Lower lobe of right lung (tissue), 2 donors: ENCODE measurements at regions not wholly inside any gene's neighbourhood (a gene's known extent, or its start where the extent isn't known, plus 50 kb on each side); places are given as distances from the start of the nearest gene placed in this dataset.

Experiments used
- ATAC-seq, 2 donors: fragments of 200-7000 bp; cut with Tn5 transposase; one replicate each; pipeline ENCODE4 v1.9.1; 2020 to 2022; ENCODE audit warnings: mild to moderate bottlenecking in 2 of 2, moderate library complexity in 2 of 2
- DNase-seq: peaks from one replicate; pipeline ENCODE4 v3.0.0-alpha.2; 2020
- H3K27ac ChIP-seq: fragments of 200-600 bp; one replicate; pipeline ENCODE4 v1.8.0; 2022
- H3K27me3 ChIP-seq: fragments of 200-600 bp; one replicate; pipeline ENCODE4 v1.8.0; 2022; ENCODE audit warnings: low read depth
- H3K36me3 ChIP-seq: fragments of 200-600 bp; one replicate; pipeline ENCODE4 v1.8.0; 2022; ENCODE audit warnings: mild to moderate bottlenecking
- H3K4me1 ChIP-seq: fragments of 200-600 bp; one replicate; pipeline ENCODE4 v1.8.0; 2022
- H3K4me3 ChIP-seq: fragments of 200-600 bp; one replicate; pipeline ENCODE4 v1.8.0; 2022; ENCODE audit warnings: mild to moderate bottlenecking
- H3K9me3 ChIP-seq: fragments of 200-600 bp; one replicate; pipeline ENCODE4 v1.8.0; 2022
- intact Hi-C: fragments of 100-400 bp; cut with DNase I; formaldehyde crosslinking; loops from one replicate; pipeline ENCODE4 v1.11.0; 2022
- TF ChIP-seq, protein P1 (sequence below): fragments of 200-600 bp; IDR thresholded peaks from one replicate; pipeline ENCODE4 v1.8.0; 2022; ENCODE audit warnings: antibody characterized with exemption, mild to moderate bottlenecking
- donor health status: DM: no; HTN: yes; CAD: no; lungs with severe emphysema.

DNA sequence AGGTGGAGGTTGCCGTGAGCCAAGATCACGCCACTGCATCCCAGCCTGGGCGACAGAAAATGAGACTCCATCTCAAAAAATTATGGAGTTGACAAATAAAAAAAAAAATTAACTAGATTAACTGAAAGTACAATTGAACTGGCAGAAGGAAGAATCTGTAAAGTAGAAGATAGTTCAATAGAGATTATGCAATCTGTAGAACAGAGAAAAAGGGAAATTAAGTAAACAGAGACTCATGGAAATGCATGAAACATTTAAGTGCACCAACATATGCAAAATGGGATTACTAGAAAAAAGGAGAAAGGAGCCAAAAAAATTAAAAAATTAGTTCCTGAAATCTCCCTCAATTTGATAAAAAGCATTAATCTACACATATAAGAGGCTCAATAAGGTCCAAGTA, 188.8 kb upstream of the KHDRBS2 start:
- no peak overlapping the region for H3K27ac ChIP-seq
- H3K36me3 ChIP-seq, result no peaks in the 10 kb centered on the region
- DNase-seq, result no peak
- TF ChIP-seq, protein P1, sequence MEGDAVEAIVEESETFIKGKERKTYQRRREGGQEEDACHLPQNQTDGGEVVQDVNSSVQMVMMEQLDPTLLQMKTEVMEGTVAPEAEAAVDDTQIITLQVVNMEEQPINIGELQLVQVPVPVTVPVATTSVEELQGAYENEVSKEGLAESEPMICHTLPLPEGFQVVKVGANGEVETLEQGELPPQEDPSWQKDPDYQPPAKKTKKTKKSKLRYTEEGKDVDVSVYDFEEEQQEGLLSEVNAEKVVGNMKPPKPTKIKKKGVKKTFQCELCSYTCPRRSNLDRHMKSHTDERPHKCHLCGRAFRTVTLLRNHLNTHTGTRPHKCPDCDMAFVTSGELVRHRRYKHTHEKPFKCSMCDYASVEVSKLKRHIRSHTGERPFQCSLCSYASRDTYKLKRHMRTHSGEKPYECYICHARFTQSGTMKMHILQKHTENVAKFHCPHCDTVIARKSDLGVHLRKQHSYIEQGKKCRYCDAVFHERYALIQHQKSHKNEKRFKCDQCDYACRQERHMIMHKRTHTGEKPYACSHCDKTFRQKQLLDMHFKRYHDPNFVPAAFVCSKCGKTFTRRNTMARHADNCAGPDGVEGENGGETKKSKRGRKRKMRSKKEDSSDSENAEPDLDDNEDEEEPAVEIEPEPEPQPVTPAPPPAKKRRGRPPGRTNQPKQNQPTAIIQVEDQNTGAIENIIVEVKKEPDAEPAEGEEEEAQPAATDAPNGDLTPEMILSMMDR, result no peak
- H3K9me3 ChIP-seq, result no peaks in the 10 kb centered on the region
- H3K27me3 ChIP-seq, result no peaks in the 10 kb centered on the region
- no peak overlapping the region for H3K4me3 ChIP-seq
- H3K4me1 ChIP-seq, result no peaks in the 10 kb centered on the region
- intact Hi-C loops, result no loop called here
- no peak for ATAC-seq

- no peaks in the 10 kb centered on the region for H3K27me3 ChIP-seq
- no peak for ATAC-seq
- intact Hi-C loops, result no loop called here
- no peaks in the 10 kb centered on the region for H3K9me3 ChIP-seq
- no peaks in the 10 kb centered on the region for H3K4me1 ChIP-seq
- DNase-seq, result no peak
- H3K36me3 ChIP-seq, result no peaks in the 10 kb centered on the region
- H3K4me3 ChIP-seq, result no peak overlapping the region
- TF ChIP-seq, protein P1, result no peak
- no peak overlapping the region for H3K27ac ChIP-seq
These were observed 180.6 kb upstream of the KHDRBS2 start for GRCh38 chr6:62466607-62467006.

DNA sequence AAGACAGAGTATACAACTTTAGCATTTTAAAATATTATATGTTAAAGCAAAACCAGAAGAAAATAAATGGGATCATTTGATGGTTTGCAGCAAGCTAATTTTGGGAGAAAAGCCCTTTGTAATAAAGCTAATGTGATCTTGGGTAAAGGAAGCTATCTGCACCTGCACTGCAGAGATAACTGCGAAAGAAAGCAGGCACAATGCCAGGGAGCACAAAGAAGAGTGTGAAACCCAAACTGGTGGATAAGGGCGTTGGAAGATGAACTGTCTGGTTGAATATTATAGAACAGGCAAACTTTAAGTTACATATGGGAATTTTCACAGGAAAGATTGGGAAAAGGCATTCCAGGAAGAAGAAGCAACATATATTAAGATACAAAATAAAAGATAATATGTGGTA, 179.2 kb upstream of the KHDRBS2 start:
- Histone ChIP-seq H3K9me3 (no peaks in the 10 kb centered on the region), H3K4me3 (no peak overlapping the region), H3K4me1 (no peaks in the 10 kb centered on the region), H3K27ac (no peak overlapping the region), H3K27me3 (no peaks in the 10 kb centered on the region), H3K36me3 (no peaks in the 10 kb centered on the region)
- TF ChIP-seq, protein P1, result no peak
- no peak for ATAC-seq
- DNase-seq, result no peak
- intact Hi-C loops, result no loop called here

DNA sequence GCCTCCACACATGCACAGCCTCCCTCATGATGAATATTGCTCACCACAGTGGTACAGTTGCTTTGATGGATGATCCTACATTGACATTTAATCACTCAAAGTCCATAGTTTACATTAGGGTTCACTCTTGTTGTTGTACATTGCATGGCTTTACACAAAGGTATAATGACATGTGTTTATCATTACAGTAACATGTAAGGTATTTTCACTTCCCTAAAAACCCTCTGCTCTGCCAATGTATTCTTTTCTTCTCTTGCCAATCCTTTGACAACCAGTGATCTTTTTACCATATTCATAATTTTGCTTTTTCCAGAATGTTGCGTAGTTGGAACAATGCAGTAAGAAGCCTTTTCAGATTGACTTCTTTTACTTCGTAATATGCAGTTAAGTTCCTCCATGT, 166.6 kb upstream of the KHDRBS2 start:
- no peaks in the 10 kb centered on the region for H3K27me3 ChIP-seq
- no peaks in the 10 kb centered on the region for H3K36me3 ChIP-seq
- DNase-seq, result no peak
- H3K9me3 ChIP-seq, result no peaks in the 10 kb centered on the region
- intact Hi-C loops, result no loop called here
- no peak overlapping the region for H3K4me3 ChIP-seq
- no peak overlapping the region for H3K27ac ChIP-seq
- TF ChIP-seq, protein P1, result no peak
- no peak for ATAC-seq
- H3K4me1 ChIP-seq, result no peaks in the 10 kb centered on the region

- TF ChIP-seq, protein P1, result no peak
These were observed 160.8 kb upstream of the KHDRBS2 start for GRCh38 chr6:62446647-62447316.

More at GRCh38 chr6:62446647-62447316, 160.8 kb upstream of the KHDRBS2 start:
- Histone ChIP-seq H3K4me1 (no peaks in the 10 kb centered on the region), H3K36me3 (no peaks in the 10 kb centered on the region), H3K27ac (no peak overlapping the region), H3K4me3 (no peak overlapping the region), H3K27me3 (no peaks in the 10 kb centered on the region), H3K9me3 (no peaks in the 10 kb centered on the region)
- intact Hi-C loops, result no loop called here
- no peak for DNase-seq
- no peak for ATAC-seq
